ENCODE measurements at regions not wholly inside any gene's neighbourhood (a gene's known extent, or its start where the extent isn't known, plus 50 kb on each side); places are given as distances from the start of the nearest gene placed in this dataset.

- ChIA-PET POLR2A (no interaction called here), CTCF (interaction anchor here (1.8 kb wide), 1 partner anchor 86 kb away, joined by 3 read pairs; no protein-coding TSS in a partner anchor)
- H3K4me2 ChIP-seq, result no peak overlapping the region
- 8% methylated on average over 4 of the region's 4 CpGs for WGBS (ENCODE audit: missing lambda C conversion rate)
- H3K27ac ChIP-seq, result no peak overlapping the region
- ATAC-seq, result no peak
- no peaks in the 10 kb centered on the region for H3K4me1 ChIP-seq
- FAIRE-seq, result no peak
- TF ChIP-seq MAFK (IDR thresholded peaks at IDR 0.05; ENCODE audit: partially characterized antibody) (peak; percentile 20), E2F6 (IDR thresholded peaks at IDR 0.05; ENCODE audit: borderline replicate concordance, low read depth) (no peak)
- H3K4me3 ChIP-seq, result no peak overlapping the region
- H3K9me3 ChIP-seq, result no peaks in the 10 kb centered on the region
- DNase-seq (ENCODE audit: low read depth in 1 of 2, low spot score in 1 of 2), result no peak
Observed at GRCh38 chr18:25764777-25765176, 325.6 kb downstream of the SS18 start.

- H3K4me1 ChIP-seq, result no peaks in the 10 kb centered on the region
- ATAC-seq (no peak), DNase-seq (ENCODE audit: low read depth in 1 of 2, low spot score in 1 of 2) (no peak), FAIRE-seq (no peak)
- no peak overlapping the region for H3K4me2 ChIP-seq
- WGBS (ENCODE audit: missing lambda C conversion rate), result 0% methylated on average over 1 of the region's 1 CpG
- no peak overlapping the region for H3K4me3 ChIP-seq
- POLR2A ChIA-PET, result no interaction called here
- no peaks in the 10 kb centered on the region for H3K9me3 ChIP-seq
- no peak overlapping the region for H3K27ac ChIP-seq
- CTCF ChIA-PET, result no interaction called here
- no peak for TF ChIP-seq BCL3 (IDR thresholded peaks at IDR 0.05)
- no peak for TF ChIP-seq RAD21 (conservative IDR thresholded peaks at IDR 0.05 in 1 of 2, IDR thresholded peaks at IDR 0.05 in 1 of 2)
- TF ChIP-seq RARB (CRISPR knock-in tag; IDR thresholded peaks at IDR 0.05), result no peak
- TF ChIP-seq EHF (CRISPR knock-in tag; IDR thresholded peaks at IDR 0.05), result no peak
- no peak for TF ChIP-seq NFE2L2 (conservative IDR thresholded peaks at IDR 0.05; ENCODE audit: low read length)
- TF ChIP-seq HMGXB4 (CRISPR knock-in tag; IDR thresholded peaks at IDR 0.05; ENCODE audit: borderline replicate concordance), result no peak
- no peak for TF ChIP-seq KDM1A (IDR thresholded peaks at IDR 0.05; ENCODE audit: low read depth)
- no peak for TF ChIP-seq E2F6 (IDR thresholded peaks at IDR 0.05; ENCODE audit: borderline replicate concordance, low read depth)
- TF ChIP-seq FOXS1 (CRISPR knock-in tag; IDR thresholded peaks at IDR 0.05), result no peak
- TF ChIP-seq CBX8 (IDR thresholded peaks at IDR 0.05), result no peak
- TF ChIP-seq HOXA7 (CRISPR knock-in tag; IDR thresholded peaks at IDR 0.05), result no peak
- no peak for TF ChIP-seq JUNB (IDR thresholded peaks at IDR 0.05)
- TF ChIP-seq RCOR1 (IDR thresholded peaks at IDR 0.05; ENCODE audit: low read depth, low read length), result no peak
- TF ChIP-seq KDM5A (IDR thresholded peaks at IDR 0.05), result no peak
- no peak for TF ChIP-seq JUN (IDR thresholded peaks at IDR 0.05)
- no peak for TF ChIP-seq TFCP2L1 (CRISPR knock-in tag; IDR thresholded peaks at IDR 0.05)
- no peak for TF ChIP-seq HDAC2 (IDR thresholded peaks at IDR 0.05)
- no peak for TF ChIP-seq BHLHE40 (IDR thresholded peaks at IDR 0.05; ENCODE audit: low read depth, low read length)
Observed at GRCh38 chr18:25759111-25759510, 331.3 kb downstream of the SS18 start.

- no peaks in the 10 kb centered on the region for H3K4me1 ChIP-seq
- H3K4me3 ChIP-seq, result no peak overlapping the region
- FAIRE-seq (no peak), DNase-seq (ENCODE audit: low read depth in 1 of 2, low spot score in 1 of 2) (no peak), ATAC-seq (no peak)
- CTCF ChIA-PET, result no interaction called here
- no peak overlapping the region for H3K4me2 ChIP-seq
- POLR2A ChIA-PET, result no interaction called here
- H3K27ac ChIP-seq, result no peak overlapping the region
- WGBS (ENCODE audit: missing lambda C conversion rate), result 33% methylated on average over 6 of the region's 7 CpGs
- no peaks in the 10 kb centered on the region for H3K9me3 ChIP-seq
- no peak for TF ChIP-seq MAX (IDR thresholded peaks at IDR 0.05)
- TF ChIP-seq ESRRA (IDR thresholded peaks at IDR 0.05; ENCODE audit: borderline replicate concordance, low read length), result no peak
- TF ChIP-seq RARB (CRISPR knock-in tag; IDR thresholded peaks at IDR 0.05), result no peak
- no peak for TF ChIP-seq CHD4 (IDR thresholded peaks at IDR 0.05; ENCODE audit: borderline replicate concordance)
- TF ChIP-seq REST (IDR thresholded peaks at IDR 0.05), result no peak
- TF ChIP-seq BCL3 (IDR thresholded peaks at IDR 0.05), result no peak
- no peak for TF ChIP-seq HMGXB4 (CRISPR knock-in tag; IDR thresholded peaks at IDR 0.05; ENCODE audit: borderline replicate concordance)
Observed at GRCh38 chr18:25743646-25744151, 346.7 kb downstream of the SS18 start.

Data from A549 (cell line).